RKO (cell line): ENCODE measurements at regions not wholly inside any gene's neighbourhood (a gene's known extent, or its start where the extent isn't known, plus 50 kb on each side); places are given as distances from the start of the nearest gene placed in this dataset.
"Not testable (repeated sequence)": the region's sequence is repeated elsewhere in the genome, so short reads cannot be mapped to it uniquely, and the experiment has no call there.

Experiments
- DNase-seq: peaks from one replicate; pipeline ENCODE4 v3.0.0-alpha.2; 2016; ENCODE audit warnings: low spot score

DNA sequence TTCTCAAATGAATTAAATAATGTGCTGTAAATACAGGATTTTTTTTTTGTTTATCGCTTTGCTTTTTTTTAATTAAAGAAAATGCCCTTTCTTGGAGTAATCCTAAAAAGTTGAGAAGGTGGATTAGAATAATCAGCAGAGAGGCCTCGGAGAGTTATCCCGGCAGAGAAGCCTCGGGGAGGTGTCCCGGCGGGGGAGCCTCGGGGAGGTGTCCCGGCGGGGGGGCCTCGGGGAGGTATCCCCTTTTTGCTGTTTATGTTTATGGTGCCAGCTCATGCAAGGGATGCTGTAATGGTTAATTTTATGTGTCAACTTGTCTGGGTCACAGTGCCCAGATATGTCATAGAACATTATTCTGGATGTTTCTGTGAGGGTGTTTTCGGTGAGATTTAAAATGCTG, 263.0 kb upstream of the TRIB2 start:
- DNase-seq = no peak

- DNase-seq = no peak
These were observed 261.1 kb upstream of the TRIB2 start for GRCh38 chr2:12455661-12456060.

DNA sequence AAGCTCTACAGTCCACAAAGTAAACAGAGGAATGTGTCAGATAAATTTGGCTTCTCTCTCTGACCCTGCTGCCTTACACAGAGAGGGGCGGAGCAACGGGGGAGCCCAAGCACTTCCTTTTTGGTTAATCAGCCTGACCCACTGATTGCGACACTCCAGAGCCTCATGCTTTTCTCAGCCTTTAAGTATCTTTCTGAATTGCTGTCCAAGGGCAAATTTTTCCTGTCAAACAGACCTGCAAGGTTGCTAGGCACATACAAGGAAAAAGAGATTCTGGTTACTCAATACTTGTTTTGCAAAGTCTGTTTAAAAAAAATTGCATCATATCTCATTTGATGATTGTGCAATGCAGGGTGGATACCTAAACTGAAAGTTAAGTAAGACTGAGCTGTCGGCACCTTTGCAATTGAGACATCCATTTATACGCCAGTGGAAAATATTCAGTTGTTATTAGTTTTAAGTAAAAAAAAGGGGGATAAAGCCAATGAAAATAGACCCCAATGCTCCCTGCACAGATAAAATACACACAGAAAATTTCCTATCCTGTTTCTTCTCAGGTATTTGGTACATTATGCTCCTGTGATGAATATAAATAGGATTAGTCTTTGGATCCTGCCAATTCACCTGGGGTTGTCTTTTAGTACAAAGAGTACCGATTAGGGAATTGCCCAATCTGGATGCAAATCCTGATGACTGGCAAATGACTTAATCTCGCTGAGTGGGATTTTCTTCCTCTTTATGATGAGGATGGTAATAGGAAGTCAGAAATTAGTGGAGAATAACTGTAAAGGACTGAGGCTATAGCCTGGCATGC, 260.2 kb upstream of the TRIB2 start:
- peak; percentile 72 for DNase-seq

DNA sequence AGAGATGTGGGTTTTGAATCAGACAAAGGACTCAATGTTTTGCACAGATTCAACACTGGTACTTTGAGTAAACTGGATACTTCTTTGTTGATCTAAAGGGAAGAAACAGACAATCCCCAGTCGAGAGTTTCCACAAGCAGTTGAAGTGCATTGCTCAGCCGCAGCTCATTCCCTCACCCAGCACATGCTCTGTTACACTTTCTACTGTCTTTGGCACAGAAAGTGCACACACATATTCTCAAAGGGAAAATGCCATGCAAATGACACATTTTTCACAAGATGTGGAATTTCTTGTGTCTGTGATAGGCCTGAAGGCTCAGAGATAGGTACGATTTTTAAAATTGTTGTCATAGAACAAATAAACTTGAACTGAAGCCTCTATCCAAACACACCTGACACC, 258.9 kb upstream of the TRIB2 start:
- no peak for DNase-seq

GRCh38 chr2:12463189-12463588, 253.5 kb upstream of the TRIB2 start:
- DNase-seq = no peak

GRCh38 chr2:12465631-12466135, 251.1 kb upstream of the TRIB2 start:
- DNase-seq = no peak

DNA sequence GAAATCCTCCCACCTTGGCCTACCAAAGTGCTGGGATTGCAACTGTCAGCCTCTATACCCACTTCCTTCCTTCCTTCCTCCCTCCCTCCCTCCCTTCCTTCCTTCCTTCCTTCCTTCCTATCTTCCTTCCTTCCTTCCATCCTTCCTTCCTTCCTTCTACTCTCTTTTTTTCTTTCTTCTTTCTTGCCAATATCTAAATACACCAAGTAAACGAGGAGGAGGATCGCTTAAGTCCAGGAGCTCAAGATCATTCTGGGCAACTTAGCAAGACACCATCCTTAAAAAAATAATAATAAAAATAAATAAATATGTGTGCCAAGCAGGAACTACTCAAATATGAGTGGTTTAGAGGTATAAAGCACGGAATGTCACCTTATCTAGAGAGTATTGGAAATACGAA, 249.4 kb upstream of the TRIB2 start:
- no peak for DNase-seq

- DNase-seq = no peak
These were observed 247.6 kb upstream of the TRIB2 start for GRCh38 chr2:12469141-12469561.

GRCh38 chr2:12472265-12472664, 244.5 kb upstream of the TRIB2 start:
- DNase-seq = not testable (repeated sequence)

DNA sequence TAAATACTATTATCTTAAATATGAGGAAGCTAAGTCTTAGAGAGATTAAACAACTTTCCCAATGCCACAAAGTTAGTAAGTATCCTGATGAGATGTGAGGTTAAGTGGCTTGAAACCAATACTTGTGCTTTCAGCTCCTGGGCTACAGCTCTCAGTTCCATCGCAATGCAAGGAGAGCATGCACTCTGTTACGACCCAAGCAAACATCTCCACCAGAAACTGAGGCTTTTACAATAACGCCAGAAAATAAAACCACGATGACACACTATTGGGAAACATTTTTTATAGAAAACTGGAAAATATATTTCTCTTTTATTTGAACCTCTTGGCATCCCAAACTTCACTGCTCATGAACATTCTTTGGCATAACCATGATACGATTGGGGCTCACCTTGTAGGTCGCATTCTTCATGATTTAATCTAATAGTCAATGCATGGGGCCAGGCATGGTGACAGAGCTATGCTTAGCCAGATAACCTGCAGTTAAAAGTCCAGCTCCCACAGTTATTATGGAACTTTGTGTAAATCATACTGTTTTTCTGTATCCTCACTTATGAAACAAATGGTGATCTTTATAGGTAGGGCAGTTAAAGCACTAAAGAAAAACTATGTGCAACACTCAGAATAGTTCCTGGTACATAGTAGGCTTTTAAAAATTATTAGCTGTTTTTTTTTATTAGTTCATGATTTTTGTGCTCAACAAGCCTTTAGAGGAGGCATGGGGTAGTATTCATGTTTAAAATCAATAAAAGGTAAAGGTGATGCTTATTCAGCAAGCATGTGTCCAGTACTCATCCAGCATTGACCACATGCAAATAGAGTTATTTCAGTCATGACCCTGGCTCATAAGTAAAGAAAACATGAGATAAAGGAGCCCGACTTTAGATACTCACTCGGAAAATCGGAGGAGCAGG, 238.3 kb upstream of the TRIB2 start:
- no peak for DNase-seq

GRCh38 chr2:12479065-12479601, 237.6 kb upstream of the TRIB2 start:
- no peak for DNase-seq

DNA sequence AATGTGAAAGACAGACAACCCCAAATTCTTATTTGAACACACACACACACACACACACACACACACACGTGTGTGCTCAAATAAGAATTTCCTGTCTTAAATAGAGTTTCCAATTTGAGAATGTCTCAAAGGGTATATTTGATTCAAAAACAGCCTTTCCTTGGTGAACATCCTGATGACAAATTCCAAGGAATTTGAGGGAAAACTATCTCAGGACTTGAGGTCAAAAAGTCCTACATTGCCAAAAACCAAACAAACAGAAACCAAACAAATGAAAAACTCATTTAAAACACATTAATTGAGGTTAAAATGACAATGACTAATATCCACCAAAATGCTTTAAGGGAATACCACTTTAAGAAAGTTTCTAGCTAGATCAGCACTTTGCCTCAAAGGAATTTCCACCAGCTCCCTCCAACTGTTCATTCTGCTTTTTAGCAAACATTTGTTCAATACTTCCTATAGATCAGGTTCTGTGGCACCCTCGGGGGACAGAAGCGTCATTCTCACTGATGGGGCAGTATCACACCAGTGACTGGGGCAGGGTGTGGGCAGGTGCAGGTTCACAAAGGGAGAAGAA, 232.1 kb upstream of the TRIB2 start:
- no peak for DNase-seq

- no peak for DNase-seq
These were observed 230.3 kb upstream of the TRIB2 start for GRCh38 chr2:12486205-12487118.

GRCh38 chr2:12487253-12488004, 229.3 kb upstream of the TRIB2 start:
- no peak for DNase-seq

DNA sequence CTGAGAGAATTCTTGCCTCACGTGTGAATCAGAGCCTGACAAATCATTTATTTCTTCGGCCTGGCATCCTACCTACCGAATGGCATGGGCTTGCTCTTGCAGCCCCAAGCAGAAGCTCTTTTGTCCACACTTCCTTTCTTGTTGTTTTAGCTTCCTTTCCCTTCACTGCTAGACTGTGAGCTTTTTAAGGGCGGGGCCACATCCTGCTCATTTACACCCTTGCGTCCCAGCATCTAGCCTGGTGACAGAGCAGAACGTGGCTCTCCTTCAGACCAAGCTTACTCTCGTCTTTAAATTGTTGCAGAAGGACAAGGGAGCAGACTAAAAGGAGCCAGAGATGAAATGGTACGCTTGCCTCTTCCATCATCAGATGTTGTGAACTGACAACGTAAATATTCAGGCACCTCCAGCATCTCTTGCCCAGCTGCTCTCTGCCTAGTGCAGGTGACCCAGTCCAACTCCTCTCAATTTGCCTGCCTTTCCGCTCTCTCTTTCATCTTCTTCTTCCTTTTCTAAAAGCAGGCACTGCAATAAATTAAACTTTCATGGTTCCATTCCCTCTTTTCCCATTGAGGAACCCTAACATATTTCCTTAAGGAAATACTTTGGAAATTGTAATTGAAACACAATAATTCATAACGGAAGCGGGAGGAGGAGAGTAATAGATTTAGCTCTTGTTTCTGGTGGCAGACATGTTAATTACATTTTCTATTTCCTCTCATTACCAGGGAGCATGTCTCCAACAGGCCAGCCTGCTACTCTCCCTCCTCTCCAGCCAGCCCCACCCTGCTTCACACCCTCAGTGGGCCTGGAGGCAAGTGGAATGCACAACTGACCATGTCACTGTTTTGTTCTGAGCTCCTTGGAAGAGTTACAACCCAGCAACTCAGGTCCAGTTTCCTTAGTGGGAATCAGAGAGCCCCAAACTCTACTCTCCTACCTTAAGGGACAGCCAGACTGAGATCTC, 228.1 kb upstream of the TRIB2 start:
- DNase-seq = no peak

GRCh38 chr2:12490641-12491040, 226.1 kb upstream of the TRIB2 start:
- no peak for DNase-seq

DNA sequence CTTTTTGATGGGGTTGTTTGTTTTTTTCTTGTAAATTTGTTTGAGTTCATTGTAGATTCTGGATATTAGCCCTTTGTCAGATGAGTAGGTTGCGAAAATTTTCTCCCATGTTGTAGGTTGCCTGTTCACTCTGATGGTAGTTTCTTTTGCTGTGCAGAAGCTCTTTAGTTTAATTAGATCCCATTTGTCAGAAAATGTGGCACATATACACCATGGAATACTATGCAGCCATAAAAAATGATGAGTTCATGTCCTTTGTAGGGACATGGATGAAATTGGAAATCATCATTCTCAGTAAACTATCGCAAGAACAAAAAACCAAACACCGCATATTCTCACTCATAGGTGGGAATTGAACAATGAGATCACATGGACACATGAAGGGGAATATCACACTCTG, 224.4 kb upstream of the TRIB2 start:
- not testable (repeated sequence) for DNase-seq

DNA sequence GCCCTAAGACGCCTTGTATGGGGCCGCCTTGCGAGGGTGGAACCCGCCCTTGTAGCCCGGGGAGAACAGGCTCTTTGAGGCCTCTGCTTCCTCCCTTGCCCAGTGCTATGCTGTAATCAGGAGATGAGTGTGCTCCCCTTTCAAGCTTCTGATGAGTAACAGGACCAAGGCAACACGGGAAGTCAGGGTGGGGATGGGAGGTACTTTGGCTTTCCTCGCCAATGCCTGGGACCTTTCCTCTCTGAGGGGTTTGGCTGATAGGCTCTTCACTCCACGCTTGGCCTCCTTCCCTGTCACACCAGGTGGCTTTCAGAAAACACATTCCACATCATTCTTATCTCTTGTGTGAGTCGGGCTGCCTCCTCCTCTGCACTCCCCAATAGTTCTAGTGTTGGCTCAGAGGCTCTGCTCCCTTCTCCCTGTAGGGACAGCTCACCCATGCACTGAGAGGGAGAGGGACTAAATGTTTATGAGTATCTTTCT, 223.7 kb upstream of the TRIB2 start:
- peak; percentile 13 for DNase-seq

DNA sequence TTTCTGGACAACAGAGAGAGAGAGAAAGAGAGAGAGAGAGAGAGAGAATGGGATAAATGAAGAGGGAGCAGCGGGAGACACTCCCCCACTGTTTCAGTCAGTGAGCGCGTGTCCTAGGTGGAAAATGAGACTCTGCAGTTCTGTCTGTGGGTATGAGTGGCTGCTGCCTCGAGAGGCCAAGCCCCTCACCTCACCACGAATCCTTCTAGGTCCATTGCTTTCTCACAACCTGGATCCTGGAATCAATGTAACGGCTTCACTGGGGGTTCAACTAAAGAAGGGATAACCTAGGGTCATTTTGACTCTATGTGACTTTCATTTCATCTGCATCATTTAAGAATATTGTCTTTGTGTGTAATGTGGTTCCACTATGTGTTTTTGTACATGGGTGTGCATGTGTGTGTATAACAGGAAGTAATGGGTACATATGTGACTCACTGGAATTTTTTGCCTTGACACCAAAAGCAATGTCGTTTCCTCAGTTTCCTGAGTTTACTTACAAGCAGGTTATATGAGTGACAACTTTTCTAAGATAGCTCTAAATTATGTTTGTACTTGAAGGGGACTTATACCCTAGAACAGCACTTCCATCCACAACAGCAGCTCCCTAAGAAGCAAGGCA, 221.4 kb upstream of the TRIB2 start:
- no peak for DNase-seq
